GM12891 (cell line): ENCODE measurements at regions not wholly inside any gene's neighbourhood (a gene's known extent, or its start where the extent isn't known, plus 50 kb on each side); places are given as distances from the start of the nearest gene placed in this dataset.

Source experiments
- DNase-seq: peaks from one replicate; pipeline ENCODE4 v3.0.0; 2011; ENCODE audit warnings: low spot score; ENCODE audit not compliant: insufficient read length
- FAIRE-seq: peaks from 2 replicates; lab custom pipeline; 2011; peaks lifted over from hg19 to GRCh38; lab: Jason Lieb, UNC
- PAX5 ChIP-seq: IDR thresholded peaks from 2 replicates; pipeline ENCODE4 v1.6.1; 2011; ENCODE audit warnings: low read length, moderate library complexity, mild to moderate bottlenecking; ENCODE audit not compliant: insufficient read depth, severe bottlenecking
- POLR2A ChIP-seq: IDR thresholded peaks from 2 replicates; pipeline ENCODE4 v1.6.1; 2011; ENCODE audit warnings: low read depth, low read length, control low read depth
- POLR2AphosphoS5 ChIP-seq: IDR thresholded peaks from 2 replicates; pipeline ENCODE4 v1.6.1; 2011; ENCODE audit warnings: low read depth, low read length, control low read depth
- POU2F2 ChIP-seq: IDR thresholded peaks from 2 replicates; pipeline ENCODE4 v1.6.1; 2011; ENCODE audit warnings: low read depth, mild to moderate bottlenecking, control low read depth, low read length, moderate library complexity
- SPI1 ChIP-seq: IDR thresholded peaks from 2 replicates; pipeline ENCODE4 v1.6.1; 2011; ENCODE audit warnings: low read depth, low read length, control low read depth
- TAF1 ChIP-seq: IDR thresholded peaks from 2 replicates; pipeline ENCODE4 v1.6.1; 2011; ENCODE audit warnings: low read depth, low read length, control low read depth

DNA sequence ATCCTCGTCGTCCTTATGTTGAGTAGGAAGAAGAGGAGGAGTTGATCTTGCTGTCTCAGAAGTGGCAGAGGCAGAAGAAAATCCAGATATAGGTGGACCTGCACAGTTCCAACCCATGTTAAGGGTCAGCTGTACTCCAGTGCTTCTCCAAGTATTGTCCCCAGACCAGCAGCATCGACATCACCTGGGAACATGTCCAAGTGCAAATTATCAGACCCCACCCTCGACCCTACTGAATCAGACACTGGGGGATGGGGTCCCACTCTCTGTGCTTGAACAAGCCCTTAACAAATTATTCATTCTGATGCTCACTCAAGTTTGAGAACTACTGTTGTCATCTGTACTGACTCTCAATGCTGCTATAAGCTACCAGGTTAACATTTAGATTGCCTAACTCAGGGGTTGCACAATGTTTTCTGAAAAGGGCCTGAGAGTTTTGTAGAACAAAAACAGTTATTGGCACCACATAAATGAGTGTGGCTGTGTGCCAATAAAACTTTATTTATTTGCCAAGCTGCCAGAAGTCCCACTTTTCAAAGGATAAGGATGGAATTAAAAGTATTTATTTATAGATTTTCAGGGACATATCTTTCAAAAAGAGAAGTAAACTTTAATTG is 226.7 kb upstream of the IPO5 start:
- no peak for DNase-seq
- TF ChIP-seq POLR2A (no peak), SPI1 (no peak), POLR2AphosphoS5 (no peak), POU2F2 (no peak), PAX5 (no peak), TAF1 (no peak)
- no peak for FAIRE-seq

- FAIRE-seq (no peak), DNase-seq (no peak)
- no peak for TF ChIP-seq PAX5
- TF ChIP-seq TAF1: no peak
- no peak for TF ChIP-seq SPI1
These were observed 225.5 kb upstream of the IPO5 start for GRCh38 chr13:97727991-97728390.

GRCh38 chr13:97736436-97736835 is 217.0 kb upstream of the IPO5 start:
- no peak for TF ChIP-seq SPI1
- TF ChIP-seq POLR2AphosphoS5: no peak
- no peak for TF ChIP-seq PAX5
- TF ChIP-seq TAF1: no peak
- TF ChIP-seq POLR2A: no peak
- no peak for TF ChIP-seq POU2F2
- no peak for DNase-seq
- no peak for FAIRE-seq

GRCh38 chr13:97742084-97742483 is 211.4 kb upstream of the IPO5 start:
- TF ChIP-seq POLR2AphosphoS5: no peak
- no peak for TF ChIP-seq POU2F2
- TF ChIP-seq POLR2A: no peak
- no peak for TF ChIP-seq TAF1
- TF ChIP-seq PAX5: no peak
- TF ChIP-seq SPI1: no peak
- no peak for FAIRE-seq
- DNase-seq: no peak

DNA sequence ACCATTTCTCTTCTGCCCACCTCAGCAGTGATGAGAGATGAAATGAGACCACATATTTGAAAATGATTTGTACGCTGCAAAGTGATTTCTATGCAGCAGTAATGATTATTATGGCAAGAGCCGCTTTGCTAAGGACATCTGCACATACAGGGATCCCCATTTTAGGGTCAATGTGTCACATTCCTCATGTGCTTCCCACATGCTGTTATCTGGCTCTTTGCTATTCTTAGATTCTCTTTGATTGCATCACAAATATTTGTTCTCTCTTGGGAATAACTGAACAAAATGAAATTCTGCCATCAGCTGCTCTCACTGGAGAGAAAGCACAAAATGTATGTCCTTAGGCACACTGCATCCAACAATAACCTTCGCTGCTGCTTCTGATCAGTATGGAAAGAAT is 209.5 kb upstream of the IPO5 start:
- no peak for FAIRE-seq

DNA sequence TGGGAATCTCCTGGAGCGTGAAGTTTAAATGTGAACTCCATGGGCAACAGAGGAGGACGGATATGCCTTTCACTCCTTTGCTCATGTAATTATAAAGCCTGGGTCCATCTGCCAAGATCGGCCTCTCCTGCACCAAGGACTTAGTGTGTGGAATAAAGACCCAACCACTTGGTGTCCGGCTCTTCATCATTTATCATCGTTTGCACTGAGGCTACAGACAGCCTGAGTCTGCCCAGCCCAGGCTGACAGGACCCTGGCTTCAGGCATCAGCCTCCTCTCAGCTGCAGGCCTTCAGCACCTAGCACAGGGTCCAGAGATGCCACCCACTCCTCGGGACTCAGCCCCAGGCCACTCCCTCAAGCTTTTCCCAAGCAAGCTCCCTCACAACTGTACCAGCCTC is 206.8 kb upstream of the IPO5 start:
- DNase-seq (no peak), FAIRE-seq (no peak)
- TF ChIP-seq POLR2AphosphoS5 (no peak), SPI1 (no peak), POLR2A (no peak), TAF1 (no peak)

More for the DNA sequence above, 209.5 kb upstream of the IPO5 start:
- no peak for DNase-seq
- no peak for TF ChIP-seq POLR2A
- TF ChIP-seq SPI1: no peak
- no peak for TF ChIP-seq POU2F2

DNA sequence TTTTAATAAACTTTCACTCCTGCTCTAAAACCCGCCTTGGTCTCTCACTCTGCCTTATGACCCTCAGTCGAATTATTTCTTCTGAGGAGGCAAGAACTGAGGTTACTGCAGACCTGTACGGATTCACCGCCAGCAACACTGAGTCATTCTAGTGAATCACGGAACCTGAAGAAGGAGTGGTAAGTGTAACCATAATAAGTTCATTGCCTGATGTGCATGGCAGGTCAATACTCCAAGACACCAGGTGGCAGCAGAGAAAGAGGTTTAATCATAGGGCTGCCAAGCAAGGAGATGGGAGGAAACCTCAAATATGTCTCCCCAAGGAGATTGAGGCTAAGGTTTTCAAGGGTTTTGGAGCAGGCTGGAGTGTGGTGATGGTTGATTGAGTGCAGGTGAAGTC is 204.3 kb upstream of the IPO5 start:
- TF ChIP-seq POU2F2 (no peak), TAF1 (no peak), POLR2A (no peak), SPI1 (no peak), POLR2AphosphoS5 (no peak), PAX5 (no peak)
- FAIRE-seq (no peak), DNase-seq (no peak)

GRCh38 chr13:97751477-97751876 is 202.0 kb upstream of the IPO5 start:
- DNase-seq: no peak
- no peak for FAIRE-seq
- TF ChIP-seq SPI1 (no peak), PAX5 (no peak), POLR2AphosphoS5 (no peak), POU2F2 (no peak), POLR2A (no peak)

- FAIRE-seq (no peak), DNase-seq (no peak)
- TF ChIP-seq POLR2A: no peak
- TF ChIP-seq TAF1: no peak
- no peak for TF ChIP-seq POU2F2
- TF ChIP-seq PAX5: no peak
- no peak for TF ChIP-seq SPI1
- TF ChIP-seq POLR2AphosphoS5: no peak
These were observed 200.4 kb upstream of the IPO5 start for GRCh38 chr13:97752961-97753668.
